IMR-90 (cell line): ENCODE measurements at regions not wholly inside any gene's neighbourhood (a gene's known extent, or its start where the extent isn't known, plus 50 kb on each side); places are given as distances from the start of the nearest gene placed in this dataset.

ENCODE experiments used
- ATAC-seq: fragments of 200-7000 bp; cut with Tn5 transposase; 2 replicates; pipeline ENCODE4 v1.9.1; 2020; ENCODE audit warnings: low read depth, mild to moderate bottlenecking, moderate library complexity
- BruUV-seq: library from RNA; stranded (reverse); fragments of 400-500 nt; replicated peaks from 2 replicates; lab custom pipeline; 2021; lab: Mats Ljungman, UMichigan
- CTCF ChIA-PET: fragments of 300-600 bp; formaldehyde crosslinking; extraction: SDS; loops from one replicate; lab custom pipeline; 2021; ENCODE audit warnings: antibody characterized with exemption; lab: Yijun Ruan, JAX
- POLR2A ChIA-PET: fragments of 300-600 bp; sonication (Branson Sonifier 250); formaldehyde crosslinking; loops from one replicate; lab custom pipeline; 2022; ENCODE audit warnings: antibody characterized with exemption; ENCODE audit not compliant: unreplicated experiment; lab: Charles Lee
- DNase-seq: peaks from one replicate; pipeline ENCODE4 v3.0.0; 2013
- H2AFZ ChIP-seq: replicated peaks from 2 replicates; pipeline ENCODE3; 2013; ENCODE audit warnings: low read length, mild to moderate bottlenecking; ENCODE audit not compliant: poor library complexity
- H2AK5ac ChIP-seq: 2 replicates; pipeline ENCODE4 v1.6.1; 2013; ENCODE audit warnings: low read depth, low read length, inconsistent platforms
- H2AK9ac ChIP-seq: replicated peaks from 2 replicates; pipeline ENCODE3; 2013; ENCODE audit warnings: mild to moderate bottlenecking, low read depth, low read length, moderate library complexity; ENCODE audit not compliant: poor library complexity
- H2BK120ac ChIP-seq: 2 replicates; pipeline ENCODE4 v1.6.1; 2013; ENCODE audit warnings: low read depth, low read length, inconsistent platforms
- H2BK15ac ChIP-seq: 3 replicates; pipeline ENCODE4 v1.6.1; 2013; ENCODE audit warnings: low read depth, low read length, inconsistent platforms
- H2BK20ac ChIP-seq: 2 replicates; pipeline ENCODE4 v1.6.1; 2013; ENCODE audit warnings: low read depth, mild to moderate bottlenecking, inconsistent platforms, low read length, moderate library complexity
- H2BK5ac ChIP-seq: 2 replicates; pipeline ENCODE4 v1.6.1; 2013; ENCODE audit warnings: mild to moderate bottlenecking, low read depth, low read length, inconsistent platforms; ENCODE audit not compliant: poor library complexity, severe bottlenecking
- H3K14ac ChIP-seq: replicated peaks from 2 replicates; pipeline ENCODE4 v1.6.1; 2013; ENCODE audit warnings: low read depth, low read length, inconsistent platforms
- H3K18ac ChIP-seq: 2 replicates; pipeline ENCODE4 v1.6.1; 2013; ENCODE audit warnings: low read depth, low read length, control low read depth
- H3K23ac ChIP-seq: 2 replicates; pipeline ENCODE4 v1.6.1; 2013; ENCODE audit warnings: low read depth, low read length, inconsistent platforms
- H3K27ac ChIP-seq: 2 replicates; pipeline ENCODE4 v1.5.1; 2013; ENCODE audit warnings: mild to moderate bottlenecking, control low read depth, low read length; ENCODE audit not compliant: insufficient read depth
- H3K27me3 ChIP-seq: 2 replicates; pipeline ENCODE4 v1.6.1; 2013; ENCODE audit warnings: low read length; ENCODE audit not compliant: control insufficient read depth, insufficient read depth
- H3K36me3 ChIP-seq: 2 replicates; pipeline ENCODE4 v1.6.1; 2013; ENCODE audit warnings: low read length, mixed read lengths; ENCODE audit not compliant: control insufficient read depth, insufficient read depth
- H3K4ac ChIP-seq: 2 replicates; pipeline ENCODE4 v1.6.1; 2013; ENCODE audit warnings: low read depth, low read length, inconsistent platforms
- H3K4me1 ChIP-seq: 2 replicates; pipeline ENCODE4 v1.6.1; 2013; ENCODE audit warnings: low read length, mixed read lengths; ENCODE audit not compliant: control insufficient read depth, insufficient read depth
- H3K4me2 ChIP-seq: 2 replicates; pipeline ENCODE4 v1.6.1; 2013; ENCODE audit warnings: low read depth, mild to moderate bottlenecking, control low read depth, low read length, moderate library complexity
- H3K4me3 ChIP-seq: 2 replicates; pipeline ENCODE4 v1.5.1; 2013; ENCODE audit warnings: low read depth, mild to moderate bottlenecking, control low read depth, low read length, moderate library complexity; ENCODE audit not compliant: insufficient read depth
- H3K56ac ChIP-seq: 2 replicates; pipeline ENCODE4 v1.6.1; 2013; ENCODE audit warnings: low read length, inconsistent platforms; ENCODE audit not compliant: insufficient read depth; ENCODE audit errors: extremely low read depth
- H3K79me1 ChIP-seq, 2 experiments: 2 replicates each; pipeline ENCODE4 v1.6.1; 2013; ENCODE audit warnings: low read length in 2 of 2, inconsistent platforms in 1 of 2, low read depth in 1 of 2
- H3K9ac ChIP-seq: 2 replicates; pipeline ENCODE4 v1.6.1; 2013; ENCODE audit warnings: low read depth, low read length, control low read depth
- H3K9me1 ChIP-seq: 2 replicates; pipeline ENCODE4 v1.6.1; 2013; ENCODE audit warnings: low read length, inconsistent platforms; ENCODE audit not compliant: insufficient read depth
- H3K9me3 ChIP-seq: 2 replicates; pipeline ENCODE4 v1.6.1; 2013; ENCODE audit warnings: low read length; ENCODE audit not compliant: control insufficient read depth, insufficient read depth
- H4K20me1 ChIP-seq: 2 replicates; pipeline ENCODE4 v1.6.1; 2013; ENCODE audit warnings: low read length, inconsistent platforms; ENCODE audit not compliant: insufficient read depth
- H4K5ac ChIP-seq: 2 replicates; pipeline ENCODE4 v1.6.1; 2013; ENCODE audit warnings: mild to moderate bottlenecking, low read depth, low read length, control low read depth
- H4K8ac ChIP-seq, 2 experiments: 2 replicates each; pipeline ENCODE4 v1.6.1; 2013; ENCODE audit warnings: low read depth in 2 of 2, low read length in 2 of 2, control low read depth in 1 of 2, inconsistent platforms in 1 of 2
- H4K91ac ChIP-seq: 2 replicates; pipeline ENCODE4 v1.6.1; 2013; ENCODE audit warnings: low read depth, low read length, inconsistent platforms; ENCODE audit not compliant: insufficient read depth
- BHLHE40 ChIP-seq: fragments of 150-350 bp; IDR thresholded peaks from 2 replicates; pipeline ENCODE4 v1.6.1; 2016; ENCODE audit warnings: mild to moderate bottlenecking, low read depth, low read length
- CEBPB ChIP-seq: IDR thresholded peaks from 2 replicates; pipeline ENCODE4 v1.6.1; 2012; ENCODE audit warnings: low read depth, low read length, improper control_type of control experiment
- CHD1 ChIP-seq: IDR thresholded peaks from 2 replicates; pipeline ENCODE4 v1.6.1; 2012; ENCODE audit warnings: low read depth, low read length, improper control_type of control experiment
- FOS ChIP-seq: fragments of 150-350 bp; IDR thresholded peaks from 2 replicates; pipeline ENCODE4 v1.6.1; 2016; ENCODE audit warnings: low read depth, low read length
- MAFK ChIP-seq: IDR thresholded peaks from 2 replicates; pipeline ENCODE4 v1.6.1; 2012; ENCODE audit warnings: low read depth, low read length, improper control_type of control experiment
- MAZ ChIP-seq: IDR thresholded peaks from 2 replicates; pipeline ENCODE4 v1.6.1; 2012; ENCODE audit warnings: low read depth, mild to moderate bottlenecking, low read length, improper control_type of control experiment, moderate library complexity, borderline replicate concordance
- MXI1 ChIP-seq: IDR thresholded peaks from 2 replicates; pipeline ENCODE4 v1.6.1; 2012; ENCODE audit warnings: low read depth, mild to moderate bottlenecking, low read length, moderate library complexity, borderline replicate concordance
- NFE2L2 ChIP-seq: fragments of 150-350 bp; IDR thresholded peaks from 2 replicates; pipeline ENCODE4 v1.6.1; 2016; ENCODE audit warnings: low read depth, mild to moderate bottlenecking, low read length
- POLR2A ChIP-seq: IDR thresholded peaks from 2 replicates; pipeline ENCODE4 v1.6.1; 2012; ENCODE audit warnings: mild to moderate bottlenecking, low read depth, low read length
- RAD21 ChIP-seq: IDR thresholded peaks from 2 replicates; pipeline ENCODE4 v1.6.1; 2012; ENCODE audit warnings: low read length, improper control_type of control experiment
- RCOR1 ChIP-seq: IDR thresholded peaks from 2 replicates; pipeline ENCODE4 v1.6.1; 2012; ENCODE audit warnings: mild to moderate bottlenecking, low read length, improper control_type of control experiment; ENCODE audit not compliant: insufficient replicate concordance
- RFX5 ChIP-seq: IDR thresholded peaks from 2 replicates; pipeline ENCODE4 v1.8.0; 2012; ENCODE audit warnings: low read depth, mild to moderate bottlenecking, low read length, moderate library complexity
- SMC3 ChIP-seq: fragments of 150-350 bp; IDR thresholded peaks from 2 replicates; pipeline ENCODE4 v1.6.1; 2016; ENCODE audit warnings: low read depth, mild to moderate bottlenecking, antibody characterized with exemption, low read length, moderate library complexity
- WGBS, 2 experiments: methylation state at CpG; one replicate each; pipeline versions ENCODE4 v1.1.5 to v1.1.7; 2013; ENCODE audit warnings: missing lambda C conversion rate in 2 of 2; ENCODE audit not compliant: insufficient read length in 1 of 2; ENCODE audit errors: extremely low coverage in 2 of 2; 5-methylcytosine and 5-hydroxymethylcytosine counted together
- dilution Hi-C: fragments of 300-500 bp; cut with HindIII; formaldehyde crosslinking; loops from one replicate; pipeline ENCODE4 v1.14.3; 2018; ENCODE audit warnings: low sequenced_read_pairs; ENCODE audit not compliant: unreplicated experiment
- in situ Hi-C: fragments of 300-500 bp; cut with MboI; formaldehyde crosslinking; loops from 3 replicates; pipeline ENCODE4 v1.14.3; 2019; ENCODE audit warnings: low sequenced_read_pairs, inconsistent platforms, mixed read lengths
- intact Hi-C: fragments of 100-400 bp; cut with micrococcal nuclease; formaldehyde crosslinking; loops from 2 replicates; pipeline ENCODE4 v1.10.0; 2022
- TF ChIP-seq, protein P1 (sequence below): fragments of 150-350 bp; IDR thresholded peaks from 2 replicates; pipeline ENCODE4 v1.6.1; 2017; ENCODE audit warnings: mild to moderate bottlenecking, antibody characterized with exemption, low read length, low read depth
- TF ChIP-seq, protein P2 (sequence below): fragments of 150-350 bp; IDR thresholded peaks from 2 replicates; pipeline ENCODE4 v1.6.1; 2016; ENCODE audit warnings: low read depth, mild to moderate bottlenecking, low read length, moderate library complexity, borderline replicate concordance
- TF ChIP-seq, protein P3 (sequence below): conservative IDR thresholded peaks from 2 replicates; pipeline ENCODE4 v1.5.1; 2012; ENCODE audit warnings: mild to moderate bottlenecking, low read depth, low read length, improper control_type of control experiment

DNA sequence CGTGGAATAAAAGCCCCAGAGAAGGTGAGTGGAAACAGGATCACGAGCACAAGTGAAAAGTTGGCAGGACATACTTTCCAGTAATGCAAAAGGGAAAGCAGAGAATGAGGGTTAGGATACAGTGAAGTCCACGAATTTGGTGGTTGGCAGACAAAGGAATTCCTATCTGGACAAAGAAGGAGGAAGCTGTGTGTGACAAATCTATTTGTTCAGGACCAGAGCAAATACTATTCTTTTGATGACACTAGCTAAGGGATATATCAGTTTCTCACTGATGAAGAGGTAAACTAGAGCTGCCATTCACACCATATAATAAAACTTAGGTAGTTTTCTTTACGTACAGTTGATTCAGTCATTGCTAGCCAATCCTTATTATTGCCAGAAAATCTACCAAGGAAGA lies 156.8 kb upstream of the GRIK2 start:
- H3K9me3 ChIP-seq, result no peaks in the 10 kb centered on the region
- no peak overlapping the region for H3K27ac ChIP-seq
- H3K79me1 ChIP-seq, result no peaks in the 10 kb centered on the region
- intact Hi-C loops, result no loop called here
- H3K23ac ChIP-seq, result no peak overlapping the region
- ATAC-seq, result no peak
- H2BK120ac ChIP-seq, result no peak overlapping the region
- H2BK20ac ChIP-seq, result no peak overlapping the region
- H4K20me1 ChIP-seq, result no peaks in the 10 kb centered on the region
- no peak overlapping the region for H2BK5ac ChIP-seq
- H2AFZ ChIP-seq, result no peak overlapping the region
- H3K14ac ChIP-seq, result no peak overlapping the region
- no peak overlapping the region for H2AK5ac ChIP-seq
- H3K9me1 ChIP-seq, result no peaks in the 10 kb centered on the region
- H3K36me3 ChIP-seq, result no peaks in the 10 kb centered on the region
- no peak overlapping the region for H3K4ac ChIP-seq
- no peak overlapping the region for H3K9ac ChIP-seq
- POLR2A ChIA-PET, result no interaction called here
- no peak overlapping the region for H4K91ac ChIP-seq
- TF ChIP-seq RAD21 (no peak), MAZ (no peak), CHD1 (no peak), BHLHE40 (no peak), NFE2L2 (no peak), FOS (no peak), RCOR1 (no peak), MAFK (no peak), SMC3 (no peak), POLR2A (no peak), MXI1 (no peak), RFX5 (no peak), CEBPB (no peak)
- TF ChIP-seq, protein P1, sequence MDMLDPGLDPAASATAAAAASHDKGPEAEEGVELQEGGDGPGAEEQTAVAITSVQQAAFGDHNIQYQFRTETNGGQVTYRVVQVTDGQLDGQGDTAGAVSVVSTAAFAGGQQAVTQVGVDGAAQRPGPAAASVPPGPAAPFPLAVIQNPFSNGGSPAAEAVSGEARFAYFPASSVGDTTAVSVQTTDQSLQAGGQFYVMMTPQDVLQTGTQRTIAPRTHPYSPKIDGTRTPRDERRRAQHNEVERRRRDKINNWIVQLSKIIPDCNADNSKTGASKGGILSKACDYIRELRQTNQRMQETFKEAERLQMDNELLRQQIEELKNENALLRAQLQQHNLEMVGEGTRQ, result no peak
- TF ChIP-seq, protein P2, sequence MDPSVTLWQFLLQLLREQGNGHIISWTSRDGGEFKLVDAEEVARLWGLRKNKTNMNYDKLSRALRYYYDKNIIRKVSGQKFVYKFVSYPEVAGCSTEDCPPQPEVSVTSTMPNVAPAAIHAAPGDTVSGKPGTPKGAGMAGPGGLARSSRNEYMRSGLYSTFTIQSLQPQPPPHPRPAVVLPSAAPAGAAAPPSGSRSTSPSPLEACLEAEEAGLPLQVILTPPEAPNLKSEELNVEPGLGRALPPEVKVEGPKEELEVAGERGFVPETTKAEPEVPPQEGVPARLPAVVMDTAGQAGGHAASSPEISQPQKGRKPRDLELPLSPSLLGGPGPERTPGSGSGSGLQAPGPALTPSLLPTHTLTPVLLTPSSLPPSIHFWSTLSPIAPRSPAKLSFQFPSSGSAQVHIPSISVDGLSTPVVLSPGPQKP, result no peak
- TF ChIP-seq, protein P3, sequence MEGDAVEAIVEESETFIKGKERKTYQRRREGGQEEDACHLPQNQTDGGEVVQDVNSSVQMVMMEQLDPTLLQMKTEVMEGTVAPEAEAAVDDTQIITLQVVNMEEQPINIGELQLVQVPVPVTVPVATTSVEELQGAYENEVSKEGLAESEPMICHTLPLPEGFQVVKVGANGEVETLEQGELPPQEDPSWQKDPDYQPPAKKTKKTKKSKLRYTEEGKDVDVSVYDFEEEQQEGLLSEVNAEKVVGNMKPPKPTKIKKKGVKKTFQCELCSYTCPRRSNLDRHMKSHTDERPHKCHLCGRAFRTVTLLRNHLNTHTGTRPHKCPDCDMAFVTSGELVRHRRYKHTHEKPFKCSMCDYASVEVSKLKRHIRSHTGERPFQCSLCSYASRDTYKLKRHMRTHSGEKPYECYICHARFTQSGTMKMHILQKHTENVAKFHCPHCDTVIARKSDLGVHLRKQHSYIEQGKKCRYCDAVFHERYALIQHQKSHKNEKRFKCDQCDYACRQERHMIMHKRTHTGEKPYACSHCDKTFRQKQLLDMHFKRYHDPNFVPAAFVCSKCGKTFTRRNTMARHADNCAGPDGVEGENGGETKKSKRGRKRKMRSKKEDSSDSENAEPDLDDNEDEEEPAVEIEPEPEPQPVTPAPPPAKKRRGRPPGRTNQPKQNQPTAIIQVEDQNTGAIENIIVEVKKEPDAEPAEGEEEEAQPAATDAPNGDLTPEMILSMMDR, result no peak
- H4K5ac ChIP-seq, result no peak overlapping the region
- no peaks in the 10 kb centered on the region for H3K27me3 ChIP-seq
- in situ Hi-C loops, result no loop called here
- no peak overlapping the region for H3K4me3 ChIP-seq
- no peak for DNase-seq
- no CpG with 5 or more reads among the region's 4 CpGs for WGBS, 2 experiments
- no peak overlapping the region for H2BK15ac ChIP-seq
- H3K18ac ChIP-seq, result no peak overlapping the region
- BruUV-seq, result no TSS peak
- H2AK9ac ChIP-seq, result no peak overlapping the region
- dilution Hi-C loops, result no loop called here
- no peak overlapping the region for H4K8ac ChIP-seq
- H3K4me2 ChIP-seq, result no peak overlapping the region
- no peak overlapping the region for H3K56ac ChIP-seq
- H3K4me1 ChIP-seq, result no peaks in the 10 kb centered on the region
- CTCF ChIA-PET, result no interaction called here
